ENCODE measurements at regions not wholly inside any gene's neighbourhood (a gene's known extent, or its start where the extent isn't known, plus 50 kb on each side); places are given as distances from the start of the nearest gene placed in this dataset.

GRCh38 chr14:84857571-84857970 lies 672.4 kb upstream of the FLRT2 start:
- POLR2A ChIA-PET = no interaction called here
- Mint-ChIP-seq H3K4me3 (no peak overlapping the region), H3K9me3 (peaks cover 3 to 26% (median 10%) of the 10 kb centered on the region in 11 donors)

GRCh38 chr14:84859116-84859515 lies 670.8 kb upstream of the FLRT2 start:
- CTCF ChIA-PET = no interaction called here

More at GRCh38 chr14:84857571-84857970, 672.4 kb upstream of the FLRT2 start:
- H3K36me3 ChIP-seq (ENCODE audit: control insufficient read depth in 2 of 3, insufficient read depth in 3 of 3, low read length in 3 of 3) = no peaks in the 10 kb centered on the region
- Mint-ChIP-seq H3K36me3 (no peaks in the 10 kb centered on the region), H3K27me3 (no peaks in the 10 kb centered on the region), H3K4me1 (no peaks in the 10 kb centered on the region), H3K27ac (no peak overlapping the region)
- no peaks in the 10 kb centered on the region for H3K27me3 ChIP-seq (ENCODE audit: control insufficient read depth in 2 of 2, insufficient read depth in 2 of 2, low read length in 2 of 2)
- H3K27ac ChIP-seq (ENCODE audit: low read depth, low read length) = no peak overlapping the region
- CTCF ChIA-PET = no interaction called here
- intact Hi-C loops (cut with micrococcal nuclease) = no loop called here
- no peak for ATAC-seq
- no peak for DNase-seq
- H3K4me1 ChIP-seq (ENCODE audit: control insufficient read depth in 2 of 2, insufficient read depth in 2 of 2, low read length in 2 of 2) = no peaks in the 10 kb centered on the region
- no peak overlapping the region for H3K4me3 ChIP-seq (ENCODE audit: low read length)
- no peaks in the 10 kb centered on the region for H3K9me3 ChIP-seq (ENCODE audit: control insufficient read depth in 2 of 3, low read length in 3 of 3)

GRCh38 chr14:84864548-84865271 lies 665.2 kb upstream of the FLRT2 start:
- intact Hi-C loops (cut with micrococcal nuclease) = no loop called here
- no peak for ATAC-seq
- H3K36me3 Mint-ChIP-seq = no peaks in the 10 kb centered on the region

More at GRCh38 chr14:84859116-84859515, 670.8 kb upstream of the FLRT2 start:
- Histone ChIP-seq H3K4me1 (ENCODE audit: control insufficient read depth in 2 of 2, insufficient read depth in 2 of 2, low read length in 2 of 2) (no peaks in the 10 kb centered on the region), H3K36me3 (ENCODE audit: control insufficient read depth in 2 of 3, insufficient read depth in 3 of 3, low read length in 3 of 3) (no peaks in the 10 kb centered on the region), H3K27ac (ENCODE audit: low read depth, low read length) (no peak overlapping the region), H3K27me3 (ENCODE audit: control insufficient read depth in 2 of 2, insufficient read depth in 2 of 2, low read length in 2 of 2) (no peaks in the 10 kb centered on the region), H3K9me3 (ENCODE audit: control insufficient read depth in 2 of 3, low read length in 3 of 3) (no peaks in the 10 kb centered on the region), H3K4me3 (ENCODE audit: low read length) (no peak overlapping the region)
- Mint-ChIP-seq H3K36me3 (no peaks in the 10 kb centered on the region), H3K27ac (no peak overlapping the region), H3K27me3 (no peaks in the 10 kb centered on the region), H3K4me1 (no peaks in the 10 kb centered on the region), H3K4me3 (no peak overlapping the region), H3K9me3 (peaks cover 2 to 24% (median 9%) of the 10 kb centered on the region in 11 donors)
- intact Hi-C loops (cut with micrococcal nuclease) = no loop called here
- POLR2A ChIA-PET = interaction anchor here (0.5 kb wide), 1 partner anchor 12 kb away, joined by 3 read pairs; no protein-coding TSS in a partner anchor
- no peak for ATAC-seq
- no peak for DNase-seq

GRCh38 chr14:84871734-84872133 lies 658.2 kb upstream of the FLRT2 start:
- H3K4me3 ChIP-seq (ENCODE audit: low read length) = no peak overlapping the region
- intact Hi-C loops (cut with micrococcal nuclease) = no loop called here
- DNase-seq = no peak
- no peak overlapping the region for H3K27ac Mint-ChIP-seq
- H3K27me3 Mint-ChIP-seq = no peaks in the 10 kb centered on the region
- H3K4me1 Mint-ChIP-seq = no peaks in the 10 kb centered on the region
- H3K4me3 Mint-ChIP-seq = no peak overlapping the region
- H3K27ac ChIP-seq (ENCODE audit: low read depth, low read length) = no peak overlapping the region
- ChIA-PET CTCF (no interaction called here), POLR2A (interaction anchor here (0.7 kb wide), 1 partner anchor 12 kb away, joined by 3 read pairs; no protein-coding TSS in a partner anchor)
- H3K9me3 ChIP-seq (ENCODE audit: control insufficient read depth in 2 of 3, low read length in 3 of 3) = no peaks in the 10 kb centered on the region
- H3K9me3 Mint-ChIP-seq = peaks cover 0 to 9% (median 2%) of the 10 kb centered on the region in 11 donors
- ATAC-seq = no peak
- no peaks in the 10 kb centered on the region for H3K36me3 ChIP-seq (ENCODE audit: control insufficient read depth in 2 of 3, insufficient read depth in 3 of 3, low read length in 3 of 3)
- no peaks in the 10 kb centered on the region for H3K27me3 ChIP-seq (ENCODE audit: control insufficient read depth in 2 of 2, insufficient read depth in 2 of 2, low read length in 2 of 2)
- no peaks in the 10 kb centered on the region for H3K36me3 Mint-ChIP-seq
- no peaks in the 10 kb centered on the region for H3K4me1 ChIP-seq (ENCODE audit: control insufficient read depth in 2 of 2, insufficient read depth in 2 of 2, low read length in 2 of 2)

More at GRCh38 chr14:84864548-84865271, 665.2 kb upstream of the FLRT2 start:
- H3K4me1 Mint-ChIP-seq = no peaks in the 10 kb centered on the region
- Histone ChIP-seq H3K4me1 (ENCODE audit: control insufficient read depth in 2 of 2, insufficient read depth in 2 of 2, low read length in 2 of 2) (no peaks in the 10 kb centered on the region), H3K9me3 (ENCODE audit: control insufficient read depth in 2 of 3, low read length in 3 of 3) (no peaks in the 10 kb centered on the region), H3K4me3 (ENCODE audit: low read length) (no peak overlapping the region), H3K27me3 (ENCODE audit: control insufficient read depth in 2 of 2, insufficient read depth in 2 of 2, low read length in 2 of 2) (no peaks in the 10 kb centered on the region), H3K27ac (ENCODE audit: low read depth, low read length) (no peak overlapping the region), H3K36me3 (ENCODE audit: control insufficient read depth in 2 of 3, insufficient read depth in 3 of 3, low read length in 3 of 3) (no peaks in the 10 kb centered on the region)
- H3K4me3 Mint-ChIP-seq = no peak overlapping the region
- H3K27me3 Mint-ChIP-seq = no peaks in the 10 kb centered on the region
- POLR2A ChIA-PET = no interaction called here
- H3K27ac Mint-ChIP-seq = no peak overlapping the region
- H3K9me3 Mint-ChIP-seq = peaks cover 0 to 19% (median 8%) of the 10 kb centered on the region in 11 donors
- no peak for DNase-seq
- CTCF ChIA-PET = no interaction called here

- Histone ChIP-seq H3K9me3 (ENCODE audit: control insufficient read depth in 2 of 3, low read length in 3 of 3) (no peaks in the 10 kb centered on the region), H3K4me1 (ENCODE audit: control insufficient read depth in 2 of 2, insufficient read depth in 2 of 2, low read length in 2 of 2) (no peaks in the 10 kb centered on the region), H3K27ac (ENCODE audit: low read depth, low read length) (no peak overlapping the region), H3K27me3 (ENCODE audit: control insufficient read depth in 2 of 2, insufficient read depth in 2 of 2, low read length in 2 of 2) (no peaks in the 10 kb centered on the region), H3K36me3 (ENCODE audit: control insufficient read depth in 2 of 3, insufficient read depth in 3 of 3, low read length in 3 of 3) (no peaks in the 10 kb centered on the region), H3K4me3 (ENCODE audit: low read length) (no peak overlapping the region)
- ATAC-seq (no peak), DNase-seq (no peak)
- ChIA-PET CTCF (no interaction called here), POLR2A (no interaction called here)
- Mint-ChIP-seq H3K4me3 (no peak overlapping the region), H3K36me3 (no peaks in the 10 kb centered on the region), H3K9me3 (peaks cover 0 to 9% (median 3%) of the 10 kb centered on the region in 11 donors), H3K27ac (no peak overlapping the region), H3K27me3 (no peaks in the 10 kb centered on the region), H3K4me1 (no peaks in the 10 kb centered on the region)
- intact Hi-C loops (cut with micrococcal nuclease) = no loop called here
Measured at GRCh38 chr14:84874436-84874835, 655.5 kb upstream of the FLRT2 start.

- no peak overlapping the region for H3K4me3 ChIP-seq (ENCODE audit: low read length)
- H3K27ac ChIP-seq (ENCODE audit: low read depth, low read length) = no peak overlapping the region
Measured at GRCh38 chr14:84877061-84877460, 652.9 kb upstream of the FLRT2 start.

GRCh38 chr14:84882830-84883229 lies 647.1 kb upstream of the FLRT2 start:
- DNase-seq (no peak), ATAC-seq (no peak)
- Histone ChIP-seq H3K4me3 (ENCODE audit: low read length) (no peak overlapping the region), H3K4me1 (ENCODE audit: control insufficient read depth in 2 of 2, insufficient read depth in 2 of 2, low read length in 2 of 2) (no peaks in the 10 kb centered on the region), H3K27me3 (ENCODE audit: control insufficient read depth in 2 of 2, insufficient read depth in 2 of 2, low read length in 2 of 2) (no peaks in the 10 kb centered on the region), H3K36me3 (ENCODE audit: control insufficient read depth in 2 of 3, insufficient read depth in 3 of 3, low read length in 3 of 3) (no peaks in the 10 kb centered on the region), H3K27ac (ENCODE audit: low read depth, low read length) (no peak overlapping the region), H3K9me3 (ENCODE audit: control insufficient read depth in 2 of 3, low read length in 3 of 3) (peaks cover 0 to 6% (median 0%) of the 10 kb centered on the region in 3 experiments)
- ChIA-PET POLR2A (no interaction called here), CTCF (no interaction called here)
- H3K4me1 Mint-ChIP-seq = no peaks in the 10 kb centered on the region
- no peak overlapping the region for H3K27ac Mint-ChIP-seq
- no peaks in the 10 kb centered on the region for H3K27me3 Mint-ChIP-seq
- H3K4me3 Mint-ChIP-seq = no peak overlapping the region
- no peaks in the 10 kb centered on the region for H3K36me3 Mint-ChIP-seq
- intact Hi-C loops (cut with micrococcal nuclease) = no loop called here
- H3K9me3 Mint-ChIP-seq = peaks cover 0 to 25% (median 9%) of the 10 kb centered on the region in 11 donors

More at GRCh38 chr14:84877061-84877460, 652.9 kb upstream of the FLRT2 start:
- Histone ChIP-seq H3K36me3 (ENCODE audit: control insufficient read depth in 2 of 3, insufficient read depth in 3 of 3, low read length in 3 of 3) (no peaks in the 10 kb centered on the region), H3K27me3 (ENCODE audit: control insufficient read depth in 2 of 2, insufficient read depth in 2 of 2, low read length in 2 of 2) (no peaks in the 10 kb centered on the region), H3K9me3 (ENCODE audit: control insufficient read depth in 2 of 3, low read length in 3 of 3) (no peaks in the 10 kb centered on the region), H3K4me1 (ENCODE audit: control insufficient read depth in 2 of 2, insufficient read depth in 2 of 2, low read length in 2 of 2) (no peaks in the 10 kb centered on the region)
- peaks cover 0 to 5% (median 3%) of the 10 kb centered on the region in 11 donors for H3K9me3 Mint-ChIP-seq
- no peak for DNase-seq
- no peaks in the 10 kb centered on the region for H3K4me1 Mint-ChIP-seq
- H3K27me3 Mint-ChIP-seq = no peaks in the 10 kb centered on the region
- ATAC-seq = no peak
- ChIA-PET CTCF (no interaction called here), POLR2A (no interaction called here)
- no peaks in the 10 kb centered on the region for H3K36me3 Mint-ChIP-seq
- no peak overlapping the region for H3K27ac Mint-ChIP-seq
- no peak overlapping the region for H3K4me3 Mint-ChIP-seq
- intact Hi-C loops (cut with micrococcal nuclease) = no loop called here

Measured in naive thymus-derived CD4-positive, alpha-beta T cell (primary cell).